Astrocyte (in vitro differentiated cells and primary cell): ENCODE measurements at regions not wholly inside any gene's neighbourhood (a gene's known extent, or its start where the extent isn't known, plus 50 kb on each side); places are given as distances from the start of the nearest gene placed in this dataset.

ENCODE experiments used
- EZH2 ChIP-seq: IDR thresholded peaks from 2 replicates; pipeline ENCODE4 v1.6.1; 2012; ENCODE audit warnings: mild to moderate bottlenecking, low read length, inconsistent platforms; ENCODE audit not compliant: insufficient read depth
- TF ChIP-seq, protein P1 (sequence below): IDR thresholded peaks from 2 replicates; pipeline ENCODE4 v1.5.1; 2011; ENCODE audit warnings: low read depth, mild to moderate bottlenecking, inconsistent platforms, low read length, moderate library complexity; ENCODE audit not compliant: insufficient read depth

DNA sequence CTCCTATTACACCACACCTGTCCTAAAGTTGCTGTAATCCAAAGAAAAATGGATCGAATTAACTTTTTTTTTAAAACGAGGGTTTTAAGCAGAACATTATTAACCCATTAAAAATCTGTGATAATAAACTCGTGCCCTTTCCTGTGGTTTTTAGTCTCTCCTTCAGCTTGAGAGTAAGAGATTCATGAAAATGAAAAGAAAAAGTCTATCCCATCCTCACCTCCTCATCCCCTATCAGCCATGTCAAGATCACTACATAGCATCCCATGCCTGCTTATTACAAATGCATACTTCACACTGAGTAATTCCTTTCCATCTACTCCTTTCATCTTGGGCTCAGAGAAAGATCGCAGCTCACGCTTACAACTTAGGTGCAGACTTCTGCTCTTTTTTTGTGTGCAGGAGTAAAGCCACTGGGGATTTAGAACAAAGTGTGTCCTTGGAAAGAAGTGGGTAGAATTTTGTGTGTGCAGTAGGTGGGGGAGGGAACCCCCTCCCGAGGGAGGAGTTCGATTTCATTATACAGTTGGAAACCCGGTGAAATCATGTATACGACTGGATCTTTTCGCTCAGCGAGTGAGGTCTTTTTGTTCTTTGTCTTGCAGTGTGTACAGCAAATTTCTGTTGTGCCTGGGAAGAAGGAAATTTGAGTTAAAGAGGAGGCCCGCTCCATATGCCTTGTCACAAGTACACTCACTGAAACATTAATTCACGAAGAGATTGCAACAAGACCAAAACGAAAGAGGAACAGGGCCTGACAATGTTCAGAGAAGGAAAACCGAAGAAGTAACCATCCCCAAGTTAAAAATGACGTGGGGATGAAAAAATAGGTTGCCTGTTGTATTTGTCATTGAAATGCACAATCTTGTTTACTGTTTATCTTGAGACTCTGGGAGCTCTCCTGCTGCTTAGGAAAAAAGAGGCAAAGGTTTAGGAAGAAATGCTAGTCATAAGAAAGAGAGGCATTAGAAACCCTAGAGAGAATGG lies 146.5 kb upstream of the ZNF217 start:
- TF ChIP-seq, protein P1, sequence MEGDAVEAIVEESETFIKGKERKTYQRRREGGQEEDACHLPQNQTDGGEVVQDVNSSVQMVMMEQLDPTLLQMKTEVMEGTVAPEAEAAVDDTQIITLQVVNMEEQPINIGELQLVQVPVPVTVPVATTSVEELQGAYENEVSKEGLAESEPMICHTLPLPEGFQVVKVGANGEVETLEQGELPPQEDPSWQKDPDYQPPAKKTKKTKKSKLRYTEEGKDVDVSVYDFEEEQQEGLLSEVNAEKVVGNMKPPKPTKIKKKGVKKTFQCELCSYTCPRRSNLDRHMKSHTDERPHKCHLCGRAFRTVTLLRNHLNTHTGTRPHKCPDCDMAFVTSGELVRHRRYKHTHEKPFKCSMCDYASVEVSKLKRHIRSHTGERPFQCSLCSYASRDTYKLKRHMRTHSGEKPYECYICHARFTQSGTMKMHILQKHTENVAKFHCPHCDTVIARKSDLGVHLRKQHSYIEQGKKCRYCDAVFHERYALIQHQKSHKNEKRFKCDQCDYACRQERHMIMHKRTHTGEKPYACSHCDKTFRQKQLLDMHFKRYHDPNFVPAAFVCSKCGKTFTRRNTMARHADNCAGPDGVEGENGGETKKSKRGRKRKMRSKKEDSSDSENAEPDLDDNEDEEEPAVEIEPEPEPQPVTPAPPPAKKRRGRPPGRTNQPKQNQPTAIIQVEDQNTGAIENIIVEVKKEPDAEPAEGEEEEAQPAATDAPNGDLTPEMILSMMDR: no peak
- TF ChIP-seq EZH2: no peak
